Type B pancreatic cell (in vitro differentiated cells): ENCODE measurements at regions not wholly inside any gene's neighbourhood (a gene's known extent, or its start where the extent isn't known, plus 50 kb on each side); places are given as distances from the start of the nearest gene placed in this dataset.

Source experiments
- DNase-seq: peaks from one replicate; pipeline ENCODE4 v3.0.0; 2021; ENCODE audit warnings: mixed read lengths; ENCODE audit not compliant: unreplicated experiment; ENCODE audit errors: extremely low spot score
- H3K27ac Mint-ChIP-seq: 2 replicates; pipeline ENCODE4 v1.8.0; 2021; ENCODE audit warnings: mild to moderate bottlenecking, mixed read lengths
- H3K27me3 Mint-ChIP-seq: 2 replicates; pipeline ENCODE4 v1.8.0; 2021; ENCODE audit warnings: mixed read lengths
- H3K36me3 Mint-ChIP-seq: 2 replicates; pipeline ENCODE4 v1.8.0; 2021; ENCODE audit warnings: mixed read lengths
- H3K4me1 Mint-ChIP-seq: one replicate; pipeline ENCODE4 v1.8.0; 2021; ENCODE audit warnings: mixed read lengths; ENCODE audit not compliant: unreplicated experiment
- H3K4me3 Mint-ChIP-seq: 2 replicates; pipeline ENCODE4 v1.8.0; 2021; ENCODE audit warnings: mild to moderate bottlenecking, mixed read lengths
- H3K9me3 Mint-ChIP-seq: 2 replicates; pipeline ENCODE4 v1.8.0; 2021; ENCODE audit warnings: mixed read lengths
- TF ChIP-seq, protein P1 (sequence below): fragments of 200-600 bp; sonication (generic); conservative IDR thresholded peaks from 2 replicates; pipeline ENCODE4 v1.5.0; 2021; ENCODE audit warnings: antibody characterized with exemption, mild to moderate bottlenecking

DNA sequence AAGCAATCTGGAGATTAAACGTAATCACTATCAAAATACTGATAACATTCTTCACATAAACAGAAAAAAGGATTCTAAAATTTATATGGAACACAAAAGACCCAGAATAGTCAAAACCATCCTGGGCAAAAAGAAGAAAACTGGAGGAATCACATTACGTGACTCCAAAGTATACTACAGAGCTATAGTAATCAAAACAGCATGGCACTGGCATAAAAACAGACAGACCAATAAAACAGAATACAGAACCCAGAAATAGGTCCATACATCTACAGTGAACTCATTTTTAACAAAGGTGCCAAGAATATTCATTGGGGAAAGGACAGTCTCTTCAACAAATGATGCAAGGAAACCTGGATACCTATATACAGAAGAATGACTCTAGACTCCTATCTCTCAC is 621.9 kb upstream of the CCDC54 start:
- no peak overlapping the region for H3K4me3 Mint-ChIP-seq
- no peaks in the 10 kb centered on the region for H3K36me3 Mint-ChIP-seq
- TF ChIP-seq, protein P1, sequence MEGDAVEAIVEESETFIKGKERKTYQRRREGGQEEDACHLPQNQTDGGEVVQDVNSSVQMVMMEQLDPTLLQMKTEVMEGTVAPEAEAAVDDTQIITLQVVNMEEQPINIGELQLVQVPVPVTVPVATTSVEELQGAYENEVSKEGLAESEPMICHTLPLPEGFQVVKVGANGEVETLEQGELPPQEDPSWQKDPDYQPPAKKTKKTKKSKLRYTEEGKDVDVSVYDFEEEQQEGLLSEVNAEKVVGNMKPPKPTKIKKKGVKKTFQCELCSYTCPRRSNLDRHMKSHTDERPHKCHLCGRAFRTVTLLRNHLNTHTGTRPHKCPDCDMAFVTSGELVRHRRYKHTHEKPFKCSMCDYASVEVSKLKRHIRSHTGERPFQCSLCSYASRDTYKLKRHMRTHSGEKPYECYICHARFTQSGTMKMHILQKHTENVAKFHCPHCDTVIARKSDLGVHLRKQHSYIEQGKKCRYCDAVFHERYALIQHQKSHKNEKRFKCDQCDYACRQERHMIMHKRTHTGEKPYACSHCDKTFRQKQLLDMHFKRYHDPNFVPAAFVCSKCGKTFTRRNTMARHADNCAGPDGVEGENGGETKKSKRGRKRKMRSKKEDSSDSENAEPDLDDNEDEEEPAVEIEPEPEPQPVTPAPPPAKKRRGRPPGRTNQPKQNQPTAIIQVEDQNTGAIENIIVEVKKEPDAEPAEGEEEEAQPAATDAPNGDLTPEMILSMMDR = no peak
- DNase-seq = no peak
- H3K27ac Mint-ChIP-seq = no peak overlapping the region
- no peaks in the 10 kb centered on the region for H3K4me1 Mint-ChIP-seq
- H3K9me3 Mint-ChIP-seq = peaks cover 5% of the 10 kb centered on the region
- no peaks in the 10 kb centered on the region for H3K27me3 Mint-ChIP-seq

DNA sequence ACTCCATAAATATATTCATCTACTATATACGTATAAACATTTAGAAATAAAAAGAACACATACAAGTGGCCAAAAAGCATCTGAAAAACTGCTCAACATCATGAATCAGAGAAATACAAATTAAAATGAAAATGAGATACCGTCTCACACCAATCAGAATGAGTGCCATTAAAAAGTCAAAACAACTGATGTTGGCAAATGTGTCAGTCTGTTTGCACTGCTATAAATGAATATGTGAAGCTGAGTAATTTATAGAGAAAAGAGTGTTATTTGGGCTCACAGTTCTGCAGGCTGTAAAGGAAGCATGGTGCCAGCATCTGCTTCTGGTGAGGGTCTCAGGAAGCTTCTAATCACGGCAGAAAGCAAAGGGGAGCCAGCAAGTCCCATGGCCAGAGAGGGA is 620.3 kb upstream of the CCDC54 start:
- Mint-ChIP-seq H3K27ac (no peak overlapping the region), H3K9me3 (peaks cover 5% of the 10 kb centered on the region), H3K4me3 (no peak overlapping the region), H3K27me3 (no peaks in the 10 kb centered on the region), H3K36me3 (no peaks in the 10 kb centered on the region), H3K4me1 (no peaks in the 10 kb centered on the region)
- DNase-seq = no peak
- TF ChIP-seq, protein P1 = no peak

DNA sequence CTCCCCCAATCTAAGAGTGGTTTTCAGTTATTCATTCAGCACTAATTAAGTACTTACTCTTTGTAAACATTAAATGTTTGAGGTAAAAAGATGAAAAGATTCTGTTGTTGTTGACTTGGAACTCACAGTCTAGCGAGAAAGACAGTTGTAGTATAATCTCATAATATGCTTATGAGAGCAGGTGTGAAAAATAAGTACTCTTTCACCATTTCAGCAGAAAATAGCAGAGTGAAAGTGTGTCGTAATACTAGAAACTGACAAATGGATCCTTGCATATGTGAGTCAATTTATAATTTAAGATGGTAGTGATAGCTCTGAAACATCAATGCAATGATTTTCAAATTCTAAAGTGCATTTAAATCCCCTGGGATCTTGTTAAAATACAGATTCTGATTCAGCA is 618.8 kb upstream of the CCDC54 start:
- H3K4me3 Mint-ChIP-seq = no peak overlapping the region
- peaks cover 5% of the 10 kb centered on the region for H3K9me3 Mint-ChIP-seq
- no peaks in the 10 kb centered on the region for H3K27me3 Mint-ChIP-seq
- H3K36me3 Mint-ChIP-seq = no peaks in the 10 kb centered on the region
- H3K4me1 Mint-ChIP-seq = no peaks in the 10 kb centered on the region
- H3K27ac Mint-ChIP-seq = no peak overlapping the region
- TF ChIP-seq, protein P1 = no peak
- no peak for DNase-seq

DNA sequence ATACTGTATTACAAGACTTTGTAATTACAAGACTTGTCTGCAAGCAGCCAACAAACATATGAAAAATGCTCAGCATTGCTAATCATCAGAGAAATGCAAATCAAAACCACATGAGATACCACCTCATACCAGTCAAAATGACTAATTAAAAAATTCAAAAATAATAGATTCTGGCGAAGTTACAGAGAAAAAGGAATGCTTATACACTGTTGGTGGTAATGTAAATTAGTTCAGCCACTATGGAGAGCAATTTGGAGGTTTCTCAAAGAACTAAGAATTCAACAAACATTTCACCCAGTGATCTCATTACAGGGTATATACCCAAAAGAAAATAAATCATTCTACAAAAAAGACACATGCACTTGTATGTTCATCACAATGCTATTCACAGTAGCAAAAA is 617.5 kb upstream of the CCDC54 start:
- Mint-ChIP-seq H3K9me3 (peaks cover 4% of the 10 kb centered on the region), H3K4me3 (no peak overlapping the region), H3K27ac (no peak overlapping the region), H3K27me3 (no peaks in the 10 kb centered on the region), H3K4me1 (no peaks in the 10 kb centered on the region), H3K36me3 (no peaks in the 10 kb centered on the region)
- TF ChIP-seq, protein P1 = no peak
- no peak for DNase-seq

DNA sequence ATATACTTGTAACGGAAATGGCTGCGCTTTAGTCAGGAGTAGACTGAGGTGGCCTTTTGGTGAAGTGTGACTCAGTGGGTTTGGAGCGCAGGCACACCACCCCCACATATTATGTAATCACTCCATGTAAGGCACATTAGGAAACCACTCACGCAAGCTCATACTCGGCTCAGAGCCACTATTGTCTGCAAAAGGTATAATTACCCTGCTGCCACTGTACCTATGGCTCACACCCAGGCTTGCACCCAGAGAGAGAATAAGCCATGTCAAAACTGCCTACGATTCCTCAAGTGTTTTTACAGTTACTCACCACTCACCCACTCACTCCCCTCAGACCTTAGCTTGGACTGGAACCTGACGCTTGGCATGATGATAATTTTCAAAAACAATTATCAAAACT is 611.9 kb upstream of the CCDC54 start:
- Mint-ChIP-seq H3K27me3 (no peaks in the 10 kb centered on the region), H3K4me1 (no peaks in the 10 kb centered on the region), H3K27ac (no peak overlapping the region), H3K9me3 (no peaks in the 10 kb centered on the region), H3K4me3 (no peak overlapping the region), H3K36me3 (no peaks in the 10 kb centered on the region)
- TF ChIP-seq, protein P1 = no peak
- no peak for DNase-seq

DNA sequence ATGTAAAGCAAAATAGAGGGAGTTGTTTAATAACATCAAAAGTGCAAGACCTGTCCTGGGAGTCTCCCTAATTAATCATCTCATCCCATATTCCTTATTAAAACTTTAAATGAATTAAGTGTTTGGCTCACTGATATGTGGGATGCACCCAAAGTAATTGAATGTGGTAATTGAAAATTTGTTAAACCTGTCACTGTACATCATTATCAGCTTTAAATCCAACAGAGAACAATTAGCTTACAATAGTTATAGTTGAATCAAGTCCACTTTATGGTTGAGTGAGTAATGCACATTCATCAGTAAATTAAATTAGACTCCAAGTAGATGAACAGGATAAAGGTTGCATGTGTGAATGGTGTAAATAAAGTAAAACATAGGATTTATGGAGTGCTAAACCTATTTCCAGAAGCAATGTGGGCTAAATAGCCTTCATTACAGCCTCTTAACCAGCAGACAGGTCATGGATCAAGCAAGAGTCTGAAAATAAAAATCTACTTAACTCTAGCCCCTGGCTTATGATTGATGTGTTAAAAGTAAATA is 608.2 kb upstream of the CCDC54 start:
- no peak overlapping the region for H3K4me3 Mint-ChIP-seq
- DNase-seq = no peak
- H3K27me3 Mint-ChIP-seq = no peaks in the 10 kb centered on the region
- no peaks in the 10 kb centered on the region for H3K9me3 Mint-ChIP-seq
- no peak overlapping the region for H3K27ac Mint-ChIP-seq
- TF ChIP-seq, protein P1 = no peak
- no peaks in the 10 kb centered on the region for H3K4me1 Mint-ChIP-seq
- H3K36me3 Mint-ChIP-seq = no peaks in the 10 kb centered on the region
